HFF-Myc (cell line): ENCODE measurements at regions not wholly inside any gene's neighbourhood (a gene's known extent, or its start where the extent isn't known, plus 50 kb on each side); places are given as distances from the start of the nearest gene placed in this dataset.

Experiments
- DNase-seq: peaks from one replicate; pipeline ENCODE4 v3.0.0-alpha.2; 2011; ENCODE audit warnings: low read depth; ENCODE audit errors: extremely low read depth
- H3K4me3 ChIP-seq: replicated peaks from 2 replicates; pipeline ENCODE4 v1.5.1; 2011; ENCODE audit warnings: low read depth, mild to moderate bottlenecking, control low read depth, low read length
- TF ChIP-seq, protein P1 (sequence below): IDR thresholded peaks from 2 replicates; pipeline ENCODE4 v1.5.1; 2012; ENCODE audit warnings: mild to moderate bottlenecking, low read depth, low read length, control low read depth; ENCODE audit errors: missing control alignments

DNA sequence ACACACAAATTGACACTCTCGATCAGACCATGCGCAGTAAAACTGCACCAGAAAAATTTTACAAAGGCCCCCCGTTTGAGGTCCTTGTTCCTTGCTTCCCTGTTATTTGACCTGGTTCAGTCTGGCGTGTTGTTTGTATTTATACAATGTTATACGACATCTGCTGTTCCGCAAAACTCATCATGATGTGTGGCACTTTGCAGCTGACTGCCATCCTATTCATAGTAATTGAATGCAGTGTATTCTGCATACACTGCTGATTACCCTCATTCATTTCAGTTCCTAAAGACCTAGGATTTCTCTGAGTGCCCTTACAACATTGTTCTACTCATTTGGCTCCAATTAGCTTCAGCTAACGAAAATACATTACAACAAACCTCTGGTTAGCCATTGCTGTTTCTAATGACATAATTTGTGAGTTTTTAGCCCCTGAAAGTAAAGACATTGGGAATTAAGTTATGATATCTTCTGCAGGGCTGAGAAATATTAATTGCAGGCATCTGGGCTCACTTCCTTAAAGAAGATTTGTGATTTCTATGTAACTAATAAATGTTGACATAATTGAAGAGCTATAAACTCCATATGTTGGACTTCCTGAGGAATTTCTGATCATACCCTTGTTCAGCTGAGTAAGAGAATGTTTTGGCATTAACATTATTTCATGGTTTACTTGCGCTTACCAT lies 75.7 kb downstream of the C3orf38 start:
- TF ChIP-seq, protein P1, sequence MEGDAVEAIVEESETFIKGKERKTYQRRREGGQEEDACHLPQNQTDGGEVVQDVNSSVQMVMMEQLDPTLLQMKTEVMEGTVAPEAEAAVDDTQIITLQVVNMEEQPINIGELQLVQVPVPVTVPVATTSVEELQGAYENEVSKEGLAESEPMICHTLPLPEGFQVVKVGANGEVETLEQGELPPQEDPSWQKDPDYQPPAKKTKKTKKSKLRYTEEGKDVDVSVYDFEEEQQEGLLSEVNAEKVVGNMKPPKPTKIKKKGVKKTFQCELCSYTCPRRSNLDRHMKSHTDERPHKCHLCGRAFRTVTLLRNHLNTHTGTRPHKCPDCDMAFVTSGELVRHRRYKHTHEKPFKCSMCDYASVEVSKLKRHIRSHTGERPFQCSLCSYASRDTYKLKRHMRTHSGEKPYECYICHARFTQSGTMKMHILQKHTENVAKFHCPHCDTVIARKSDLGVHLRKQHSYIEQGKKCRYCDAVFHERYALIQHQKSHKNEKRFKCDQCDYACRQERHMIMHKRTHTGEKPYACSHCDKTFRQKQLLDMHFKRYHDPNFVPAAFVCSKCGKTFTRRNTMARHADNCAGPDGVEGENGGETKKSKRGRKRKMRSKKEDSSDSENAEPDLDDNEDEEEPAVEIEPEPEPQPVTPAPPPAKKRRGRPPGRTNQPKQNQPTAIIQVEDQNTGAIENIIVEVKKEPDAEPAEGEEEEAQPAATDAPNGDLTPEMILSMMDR: no peak
- no peak overlapping the region for H3K4me3 ChIP-seq

DNA sequence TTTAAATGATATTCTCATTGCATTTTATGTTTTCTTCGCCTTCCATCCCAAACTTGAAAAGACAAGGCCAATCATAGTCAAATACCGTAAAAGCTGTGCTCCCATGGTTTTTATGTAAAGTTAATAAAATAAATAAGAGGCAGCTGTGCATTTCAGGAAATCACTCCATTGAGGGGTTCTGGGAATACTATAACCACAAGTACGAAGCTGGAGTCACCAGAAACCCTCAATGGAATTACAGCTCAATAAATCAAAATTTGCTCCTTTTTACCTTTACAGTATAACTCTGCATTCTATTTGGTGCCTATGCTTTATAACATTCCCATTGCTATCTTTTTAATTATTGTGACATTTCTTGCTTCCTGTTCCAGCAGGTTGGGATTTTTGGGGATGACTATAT lies 77.2 kb downstream of the C3orf38 start:
- TF ChIP-seq, protein P1: no peak
- no peak overlapping the region for H3K4me3 ChIP-seq

More for the DNA sequence above, 75.7 kb downstream of the C3orf38 start:
- DNase-seq: no peak

DNA sequence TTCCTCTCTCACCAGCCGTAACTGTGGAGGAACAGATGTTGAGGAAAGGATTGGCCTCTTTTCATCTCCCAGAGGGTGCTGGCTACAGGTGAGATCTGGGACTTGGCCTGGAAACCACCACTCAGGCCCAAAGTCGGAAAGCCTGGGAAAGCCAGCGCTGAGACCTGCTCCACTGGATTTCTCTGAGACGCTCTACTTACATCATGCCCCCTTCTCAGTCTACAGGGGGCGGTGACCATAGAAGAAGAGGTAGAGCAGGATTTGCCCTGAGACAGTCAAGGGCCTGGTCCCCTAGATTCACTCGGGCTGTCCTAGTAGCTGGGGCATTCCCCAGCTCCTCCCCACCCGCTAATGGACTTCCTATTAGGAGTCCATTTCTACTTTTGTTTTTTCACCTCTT lies 80.9 kb downstream of the C3orf38 start:
- TF ChIP-seq, protein P1: no peak
- no peak for DNase-seq
- H3K4me3 ChIP-seq: no peak overlapping the region

More for the DNA sequence above, 77.2 kb downstream of the C3orf38 start:
- DNase-seq: no peak

- no peak for DNase-seq
- TF ChIP-seq, protein P1: no peak
Measured at GRCh38 chr3:88231207-88231606, 81.4 kb downstream of the C3orf38 start.

DNA sequence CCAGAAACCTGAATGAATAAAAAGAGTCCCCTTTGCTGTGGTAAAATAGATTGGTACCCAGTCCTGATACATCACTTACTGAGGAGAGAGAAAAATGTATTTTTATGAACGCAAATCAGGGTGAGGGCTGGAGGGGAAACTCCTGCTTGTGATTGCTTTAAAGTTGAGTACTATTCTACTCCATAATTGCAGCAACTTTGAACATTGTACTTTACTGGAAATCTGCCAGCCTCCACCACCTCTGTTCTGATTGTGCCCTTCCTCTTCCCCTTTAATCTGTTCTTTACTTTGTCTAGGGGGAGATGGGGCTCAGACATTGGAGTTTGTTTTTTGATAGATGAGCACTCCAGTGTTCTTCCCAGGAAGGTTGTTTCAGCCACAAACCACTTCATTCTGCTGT lies 81.9 kb downstream of the C3orf38 start:
- no peak for DNase-seq
- no peak overlapping the region for H3K4me3 ChIP-seq
- TF ChIP-seq, protein P1: no peak

More at GRCh38 chr3:88231207-88231606, 81.4 kb downstream of the C3orf38 start:
- no peak overlapping the region for H3K4me3 ChIP-seq

GRCh38 chr3:88235102-88235501 lies 85.3 kb downstream of the C3orf38 start:
- TF ChIP-seq, protein P1: no peak
- H3K4me3 ChIP-seq: no peak overlapping the region
- DNase-seq: no peak

- no peak overlapping the region for H3K4me3 ChIP-seq
- DNase-seq: no peak
- TF ChIP-seq, protein P1: no peak
Measured at GRCh38 chr3:88239870-88240269, 90.1 kb downstream of the C3orf38 start.
